OCI-LY7 (cell line): ENCODE measurements at regions not wholly inside any gene's neighbourhood (a gene's known extent, or its start where the extent isn't known, plus 50 kb on each side); places are given as distances from the start of the nearest gene placed in this dataset.

Source experiments
- BruUV-seq: library from RNA; stranded (reverse); fragments of 400-500 nt; replicated peaks from 2 replicates; lab custom pipeline; 2021; lab: Mats Ljungman, UMichigan
- CTCF ChIA-PET: fragments of 300-600 bp; sonication (Branson Sonifier 250); formaldehyde crosslinking; loops from one replicate; lab custom pipeline; 2022; ENCODE audit warnings: antibody characterized with exemption; ENCODE audit not compliant: unreplicated experiment; lab: Charles Lee
- POLR2A ChIA-PET: fragments of 300-600 bp; sonication (Branson Sonifier 250); formaldehyde crosslinking; loops from one replicate; lab custom pipeline; 2022; ENCODE audit warnings: antibody characterized with exemption; lab: Charles Lee
- DNase-seq: peaks from one replicate; pipeline ENCODE4 v3.0.0-alpha.2; 2015; ENCODE audit warnings: low spot score
- H2AFZ ChIP-seq: fragments of 200-600 bp; sonication (generic), shearing (Covaris generic); 2 replicates; pipeline ENCODE4 v1.6.1; 2014; ENCODE audit warnings: mild to moderate bottlenecking, antibody characterized with exemption, low read length, moderate library complexity
- H3K27ac ChIP-seq: fragments of 200-600 bp; sonication (generic); 2 replicates; pipeline ENCODE4 v1.5.1; 2014; ENCODE audit warnings: mixed run types, low read depth, mild to moderate bottlenecking, moderate library complexity, low read length, inconsistent platforms; ENCODE audit not compliant: poor library complexity, severe bottlenecking
- H3K36me3 ChIP-seq: fragments of 200-600 bp; sonication (generic); 2 replicates; pipeline ENCODE4 v1.6.1; 2014; ENCODE audit warnings: mild to moderate bottlenecking, antibody characterized with exemption, low read length, moderate library complexity, mixed read lengths; ENCODE audit not compliant: insufficient read depth
- H3K4me1 ChIP-seq: fragments of 200-600 bp; sonication (generic); 2 replicates; pipeline ENCODE4 v1.5.1; 2014; ENCODE audit warnings: mild to moderate bottlenecking, low read length; ENCODE audit not compliant: insufficient read depth, poor library complexity, severe bottlenecking
- H3K4me2 ChIP-seq: fragments of 200-600 bp; sonication (generic); 2 replicates; pipeline ENCODE4 v1.6.1; 2014; ENCODE audit warnings: mild to moderate bottlenecking, low read length
- H3K4me3 ChIP-seq: fragments of 200-600 bp; sonication (generic); 2 replicates; pipeline ENCODE4 v1.5.1; 2014; ENCODE audit warnings: mild to moderate bottlenecking, low read depth, low read length; ENCODE audit not compliant: poor library complexity, severe bottlenecking
- H3K79me2 ChIP-seq: fragments of 200-600 bp; sonication (generic); 2 replicates; pipeline ENCODE4 v1.6.1; 2016; ENCODE audit warnings: low read depth, mild to moderate bottlenecking, low read length, moderate library complexity, mixed read lengths; ENCODE audit not compliant: insufficient read depth
- H3K9me2 ChIP-seq: fragments of 200-600 bp; sonication (generic); 2 replicates; pipeline ENCODE4 v1.6.1; 2016; ENCODE audit warnings: mild to moderate bottlenecking, low read length, mixed read lengths; ENCODE audit not compliant: insufficient read depth
- H3K9me3 ChIP-seq: fragments of 200-600 bp; sonication (generic); 2 replicates; pipeline ENCODE4 v1.6.1; 2014; ENCODE audit warnings: mild to moderate bottlenecking, mixed run types, low read length, mixed read lengths
- H4K20me1 ChIP-seq: fragments of 200-600 bp; sonication (generic); 2 replicates; pipeline ENCODE4 v1.6.1; 2014; ENCODE audit warnings: mild to moderate bottlenecking, antibody characterized with exemption, low read length, moderate library complexity, mixed read lengths; ENCODE audit not compliant: insufficient read depth
- EZH2phosphoT487 ChIP-seq: fragments of 200-600 bp; sonication (generic); IDR thresholded peaks from 2 replicates; pipeline ENCODE4 v1.6.1; 2018; ENCODE audit warnings: low read depth, borderline replicate concordance, mild to moderate bottlenecking, mixed run types, antibody characterized with exemption, low read length, moderate library complexity, mixed read lengths
- intact Hi-C: fragments of 100-400 bp; cut with micrococcal nuclease; formaldehyde crosslinking; loops from one replicate; pipeline ENCODE4 v1.10.0; 2022; ENCODE audit not compliant: unreplicated experiment
- TF ChIP-seq, protein P1 (sequence below): fragments of 200-600 bp; sonication (generic); conservative IDR thresholded peaks from 2 replicates; pipeline ENCODE4 v1.5.1; 2014; ENCODE audit warnings: mild to moderate bottlenecking, antibody characterized with exemption, low read length, moderate library complexity, mixed read lengths

DNA sequence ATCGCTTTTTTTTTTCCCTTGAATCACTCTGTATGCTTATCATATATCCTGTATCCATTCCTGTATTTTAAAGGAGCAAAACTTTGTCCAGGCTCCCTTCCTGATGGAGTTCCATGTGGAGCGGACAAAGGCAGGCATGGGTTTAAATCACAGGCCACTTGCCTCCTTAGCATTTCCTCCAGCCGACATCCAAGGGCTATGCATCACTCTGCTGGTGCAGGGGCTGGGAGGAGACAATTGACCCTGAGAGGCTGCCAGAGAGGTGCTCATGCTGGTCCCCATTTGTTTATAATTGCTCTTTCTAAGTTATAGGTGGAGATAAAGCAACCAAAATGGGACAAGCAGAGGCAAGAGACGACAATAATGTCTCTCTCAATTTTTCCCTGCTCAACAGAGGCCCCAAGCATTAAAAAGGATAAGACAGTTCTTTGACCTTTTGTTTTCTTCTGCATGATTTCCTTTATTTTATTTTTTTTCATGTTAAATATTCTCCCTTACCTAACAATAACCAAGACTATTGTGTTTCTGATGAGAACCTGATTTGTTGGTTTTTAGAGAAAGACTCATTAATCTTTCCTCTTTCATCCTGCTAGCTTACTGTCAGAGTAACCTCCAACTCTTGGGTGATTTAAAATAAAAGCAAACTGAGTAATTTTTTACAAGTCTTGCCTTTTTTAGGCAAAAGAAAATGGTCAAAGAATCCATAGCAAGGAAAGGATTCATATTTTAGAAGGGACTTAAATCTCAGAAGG is 353.7 kb downstream of the ADGRL2 start:
- no TSS peak for BruUV-seq
- TF ChIP-seq EZH2phosphoT487, result no peak
- TF ChIP-seq, protein P1, sequence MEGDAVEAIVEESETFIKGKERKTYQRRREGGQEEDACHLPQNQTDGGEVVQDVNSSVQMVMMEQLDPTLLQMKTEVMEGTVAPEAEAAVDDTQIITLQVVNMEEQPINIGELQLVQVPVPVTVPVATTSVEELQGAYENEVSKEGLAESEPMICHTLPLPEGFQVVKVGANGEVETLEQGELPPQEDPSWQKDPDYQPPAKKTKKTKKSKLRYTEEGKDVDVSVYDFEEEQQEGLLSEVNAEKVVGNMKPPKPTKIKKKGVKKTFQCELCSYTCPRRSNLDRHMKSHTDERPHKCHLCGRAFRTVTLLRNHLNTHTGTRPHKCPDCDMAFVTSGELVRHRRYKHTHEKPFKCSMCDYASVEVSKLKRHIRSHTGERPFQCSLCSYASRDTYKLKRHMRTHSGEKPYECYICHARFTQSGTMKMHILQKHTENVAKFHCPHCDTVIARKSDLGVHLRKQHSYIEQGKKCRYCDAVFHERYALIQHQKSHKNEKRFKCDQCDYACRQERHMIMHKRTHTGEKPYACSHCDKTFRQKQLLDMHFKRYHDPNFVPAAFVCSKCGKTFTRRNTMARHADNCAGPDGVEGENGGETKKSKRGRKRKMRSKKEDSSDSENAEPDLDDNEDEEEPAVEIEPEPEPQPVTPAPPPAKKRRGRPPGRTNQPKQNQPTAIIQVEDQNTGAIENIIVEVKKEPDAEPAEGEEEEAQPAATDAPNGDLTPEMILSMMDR, result no peak
- CTCF ChIA-PET, result no interaction called here

GRCh38 chr1:82153752-82154151 is 353.0 kb downstream of the ADGRL2 start:
- Histone ChIP-seq H3K9me2 (peaks cover 3% of the 10 kb centered on the region; the same call in 1 of the 2 replicates), H2AFZ (no peak overlapping the region), H4K20me1 (no peaks in the 10 kb centered on the region), H3K4me3 (no peak overlapping the region), H3K36me3 (no peaks in the 10 kb centered on the region), H3K4me1 (no peaks in the 10 kb centered on the region), H3K9me3 (no peaks in the 10 kb centered on the region), H3K27ac (no peak overlapping the region), H3K79me2 (no peaks in the 10 kb centered on the region), H3K4me2 (no peak overlapping the region)
- CTCF ChIA-PET, result no interaction called here
- no peak for DNase-seq
- TF ChIP-seq, protein P1, result no peak
- TF ChIP-seq EZH2phosphoT487, result no peak
- BruUV-seq, result no TSS peak
- intact Hi-C loops, result no loop called here
- POLR2A ChIA-PET, result interaction anchor here (1.4 kb wide), 1 partner anchor 13 kb away, joined by 4 read pairs; no protein-coding TSS in a partner anchor

More for the DNA sequence above, 353.7 kb downstream of the ADGRL2 start:
- no peak overlapping the region for H2AFZ ChIP-seq
- H3K79me2 ChIP-seq, result no peaks in the 10 kb centered on the region
- intact Hi-C loops, result no loop called here
- no peaks in the 10 kb centered on the region for H3K36me3 ChIP-seq
- no peak overlapping the region for H3K27ac ChIP-seq
- no peaks in the 10 kb centered on the region for H3K9me3 ChIP-seq
- H3K9me2 ChIP-seq, result peaks cover 3% of the 10 kb centered on the region; the same call in 1 of the 2 replicates
- H3K4me3 ChIP-seq, result no peak overlapping the region
- no peaks in the 10 kb centered on the region for H3K4me1 ChIP-seq
- H4K20me1 ChIP-seq, result no peaks in the 10 kb centered on the region
- POLR2A ChIA-PET, result interaction anchor here (0.6 kb wide), 1 partner anchor 688 kb away, joined by 3 read pairs; no protein-coding TSS in a partner anchor
- no peak for DNase-seq
- H3K4me2 ChIP-seq, result no peak overlapping the region

DNA sequence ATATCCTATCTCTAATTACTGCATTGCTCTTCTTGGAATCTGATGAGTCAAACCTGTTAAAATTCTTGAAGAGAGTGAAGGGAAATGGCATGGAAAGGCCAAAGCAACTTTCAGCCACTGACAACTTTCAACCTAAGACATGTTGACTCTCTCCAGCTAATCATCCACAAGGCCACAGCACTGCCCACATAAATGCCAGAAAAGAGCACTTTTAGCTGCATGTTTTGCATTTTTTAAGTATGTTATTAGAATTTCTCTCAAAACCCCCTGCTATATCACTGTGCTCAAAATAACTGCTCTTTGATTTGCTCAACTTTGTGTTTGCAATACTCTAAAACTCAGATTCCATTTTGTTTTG is 352.5 kb downstream of the ADGRL2 start:
- no peak for TF ChIP-seq EZH2phosphoT487
- TF ChIP-seq, protein P1, result no peak
- BruUV-seq, result no TSS peak
- H3K4me1 ChIP-seq, result no peaks in the 10 kb centered on the region
- CTCF ChIA-PET, result no interaction called here
- no peak overlapping the region for H3K4me2 ChIP-seq
- DNase-seq, result no peak
- no peak overlapping the region for H3K27ac ChIP-seq
- H3K9me2 ChIP-seq, result peaks cover 3% of the 10 kb centered on the region; the same call in 1 of the 2 replicates
- no peak overlapping the region for H3K4me3 ChIP-seq
- no peaks in the 10 kb centered on the region for H3K79me2 ChIP-seq
- H4K20me1 ChIP-seq, result no peaks in the 10 kb centered on the region
- H2AFZ ChIP-seq, result no peak overlapping the region
- H3K36me3 ChIP-seq, result no peaks in the 10 kb centered on the region
- POLR2A ChIA-PET, result interaction anchor here (0.8 to 1.4 kb wide), 2 partner anchors 12 to 31 kb away, joined by 4 read pairs; no protein-coding TSS in a partner anchor
- intact Hi-C loops, result no loop called here
- H3K9me3 ChIP-seq, result no peaks in the 10 kb centered on the region
